GM12878 (cell line): ENCODE measurements at regions not wholly inside any gene's neighbourhood (a gene's known extent, or its start where the extent isn't known, plus 50 kb on each side); places are given as distances from the start of the nearest gene placed in this dataset.
"Not testable (repeated sequence)": the region's sequence is repeated elsewhere in the genome, so short reads cannot be mapped to it uniquely, and the experiment has no call there.

Experiments
- ATAC-seq: fragments of 200-7000 bp; cut with Tn5 transposase; 3 replicates; pipeline ENCODE4 v1.9.1; 2020; ENCODE audit warnings: mild to moderate bottlenecking, moderate library complexity
- BruUV-seq: library from RNA; stranded (reverse); fragments of 400-500 nt; replicated peaks from 2 replicates; lab custom pipeline; 2021; lab: Mats Ljungman, UMichigan
- CTCF ChIA-PET: fragments of 300-600 bp; sonication (Branson Sonifier 250); formaldehyde crosslinking; extraction: SDS; loops from one replicate; lab custom pipeline; 2021; ENCODE audit warnings: inconsistent platforms; lab: Yijun Ruan, JAX
- POLR2A ChIA-PET: fragments of 350-600 bp; formaldehyde crosslinking; extraction: SDS; loops from one replicate; lab custom pipeline; 2021; ENCODE audit warnings: inconsistent platforms; lab: Charles Lee
- RAD21 ChIA-PET: fragments of 300-600 bp; sonication (Branson Sonifier 250); formaldehyde crosslinking; loops from one replicate; lab custom pipeline; 2023; ENCODE audit warnings: antibody characterized with exemption; ENCODE audit not compliant: unreplicated experiment; lab: Charles Lee
- SMC1A ChIA-PET: fragments of 300-600 bp; sonication (Branson Sonifier 250); formaldehyde crosslinking; loops from one replicate; lab custom pipeline; 2023; ENCODE audit not compliant: unreplicated experiment, uncharacterized antibody; lab: Charles Lee
- DNase-seq: peaks from one replicate; pipeline ENCODE4 v3.0.0-alpha.2; 2011; ENCODE audit warnings: low read depth, low spot score
- FAIRE-seq: peaks from 3 replicates; lab custom pipeline; 2011; peaks lifted over from hg19 to GRCh38; lab: Jason Lieb, UNC
- H2AFZ ChIP-seq: 2 replicates; pipeline ENCODE4 v1.6.0; 2011; ENCODE audit warnings: low read depth, low read length, control low read depth; ENCODE audit not compliant: control insufficient read depth
- H3K27ac ChIP-seq: 2 replicates; pipeline ENCODE4 v1.5.1; 2011; ENCODE audit warnings: control low read depth; ENCODE audit not compliant: control insufficient read depth, insufficient read depth
- H3K27me3 ChIP-seq, 2 experiments: replicated peaks in 1 of 2; 2 replicates each; pipeline versions ENCODE4 v1.6.0 to v1.6.1; 2011; ENCODE audit warnings: low read length in 1 of 2; ENCODE audit not compliant: control insufficient read depth in 2 of 2, insufficient read depth in 2 of 2
- H3K36me3 ChIP-seq, 2 experiments: 2 replicates each; pipeline ENCODE4 v1.5.1; 2011; ENCODE audit warnings: low read length in 1 of 2; ENCODE audit not compliant: control insufficient read depth in 2 of 2, insufficient read depth in 2 of 2
- H3K4me1 ChIP-seq: 2 replicates; pipeline ENCODE4 v1.6.1; 2011; ENCODE audit warnings: mild to moderate bottlenecking, low read length, moderate library complexity, mixed read lengths; ENCODE audit not compliant: control insufficient read depth, insufficient read depth
- H3K4me2 ChIP-seq: 2 replicates; pipeline ENCODE4 v1.6.0; 2011; ENCODE audit warnings: control low read depth; ENCODE audit not compliant: control insufficient read depth, insufficient read depth
- H3K4me3 ChIP-seq: fragments of 200-600 bp; sonication (generic); 2 replicates; pipeline ENCODE4 v1.5.1; 2016
- H3K79me2 ChIP-seq: 2 replicates; pipeline ENCODE4 v1.6.0; 2011; ENCODE audit warnings: low read length; ENCODE audit not compliant: control insufficient read depth, insufficient read depth
- H3K9ac ChIP-seq: 2 replicates; pipeline ENCODE4 v1.8.0; 2011; ENCODE audit warnings: low read length, control low read depth, mixed read lengths; ENCODE audit not compliant: control insufficient read depth, insufficient read depth
- H3K9me3 ChIP-seq: replicated peaks from 3 replicates; pipeline ENCODE4 v1.5.1; 2011; ENCODE audit warnings: mild to moderate bottlenecking, low read length; ENCODE audit not compliant: control insufficient read depth, insufficient read depth
- H4K20me1 ChIP-seq: 2 replicates; pipeline ENCODE4 v1.6.0; 2011; ENCODE audit not compliant: control insufficient read depth, insufficient read depth
- CHD1 ChIP-seq: IDR thresholded peaks from 2 replicates; pipeline ENCODE4 v1.6.1; 2012; ENCODE audit warnings: low read depth, low read length, improper control_type of control experiment
- EP300 ChIP-seq, 2 experiments: fragments of 150-350 bp in 1 of 2; IDR thresholded peaks; 2 replicates each; pipeline ENCODE4 v1.6.1; 2011 to 2012; ENCODE audit warnings: low read depth in 2 of 2, low read length in 2 of 2, borderline replicate concordance in 1 of 2, improper control_type of control experiment in 1 of 2, inconsistent platforms in 1 of 2; ENCODE audit not compliant: control insufficient read depth in 1 of 2
- HSF1 ChIP-seq: fragments of 150-350 bp; IDR thresholded peaks from 2 replicates; pipeline ENCODE4 v1.6.1; 2014; ENCODE audit warnings: mild to moderate bottlenecking, low read depth, low read length
- LARP7 ChIP-seq: fragments of 450-650 bp; IDR thresholded peaks from 2 replicates; pipeline ENCODE4 v1.6.1; 2017; ENCODE audit warnings: mild to moderate bottlenecking
- TARDBP ChIP-seq: IDR thresholded peaks from 2 replicates; pipeline ENCODE4 v1.6.1; 2016; ENCODE audit warnings: borderline replicate concordance
- ZNF592 ChIP-seq: fragments of 450-650 bp; IDR thresholded peaks from 2 replicates; pipeline ENCODE4 v1.6.1; 2017; ENCODE audit warnings: mild to moderate bottlenecking, moderate library complexity
- WGBS: methylation state at CpG from one replicate; pipeline ENCODE4 v1.1.6; 2016; ENCODE audit warnings: low lambda C conversion rate; ENCODE audit not compliant: insufficient replicate concordance, insufficient coverage; ENCODE audit errors: missing lambda C conversion rate; 5-methylcytosine and 5-hydroxymethylcytosine counted together
- in situ Hi-C: fragments of 300-500 bp; cut with MboI; formaldehyde crosslinking; loops from 9 replicates; pipeline ENCODE4 v1.14.3; 2018; ENCODE audit warnings: mixed read lengths
- intact Hi-C: fragments of 100-400 bp; cut with micrococcal nuclease; formaldehyde crosslinking; loops from one replicate; pipeline ENCODE4 v1.14.2; 2022; ENCODE audit not compliant: unreplicated experiment

GRCh38 chr1:65615859-65616258, 176.8 kb upstream of the PDE4B start (continued):
- TF ChIP-seq EP300 (IDR thresholded peaks at IDR 0.05; ENCODE audit: borderline replicate concordance in 1 of 2, control insufficient read depth in 1 of 2, low read depth in 2 of 2, low read length in 2 of 2) (no peak), HSF1 (no peak), ZNF592 (no peak), LARP7 (no peak), CHD1 (no peak), TARDBP (no peak)

- H2AFZ ChIP-seq, H4K20me1 ChIP-seq, H3K4me3 ChIP-seq, POLR2A ChIA-PET, ATAC-seq, SMC1A ChIA-PET, RAD21 ChIA-PET, CTCF ChIA-PET, intact Hi-C loops, H3K9me3 ChIP-seq, H3K36me3 ChIP-seq, H3K4me1 ChIP-seq, DNase-seq, BruUV-seq, in situ Hi-C loops, H3K9ac ChIP-seq, H3K27me3 ChIP-seq, FAIRE-seq, H3K79me2 ChIP-seq, H3K27ac ChIP-seq, H3K4me2 ChIP-seq: not testable (repeated sequence)
- 18% methylated on average over 1 of the region's 1 CpG for WGBS
Observed at GRCh38 chr1:65621721-65622120, 171.0 kb upstream of the PDE4B start.
